ENCODE measurements at regions not wholly inside any gene's neighbourhood (a gene's known extent, or its start where the extent isn't known, plus 50 kb on each side); places are given as distances from the start of the nearest gene placed in this dataset.

DNA sequence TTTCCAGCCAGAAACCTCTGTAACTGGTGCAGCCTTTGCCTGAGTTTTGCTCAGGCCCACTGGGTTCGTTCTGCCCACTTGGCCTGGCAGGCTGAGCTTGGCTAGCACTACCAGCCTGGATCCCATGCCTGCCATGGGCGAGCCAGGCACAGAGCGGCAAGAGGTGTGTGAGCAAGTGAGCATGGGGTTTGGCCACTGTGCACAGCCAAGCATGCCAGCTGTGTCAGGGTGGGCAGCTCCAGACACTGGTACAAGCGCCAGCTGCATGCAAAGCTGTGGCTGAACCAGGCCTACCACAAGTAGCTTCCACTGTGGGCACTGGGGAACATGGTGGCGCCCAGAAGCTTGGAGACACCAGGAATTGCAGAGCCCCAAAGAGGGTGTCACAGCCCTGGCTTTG lies 56.3 kb upstream of the LDAH start:
- H3K36me3 Mint-ChIP-seq (ENCODE audit: unreplicated experiment) = peaks cover 2% of the 10 kb centered on the region
- no peaks in the 10 kb centered on the region for H3K4me1 Mint-ChIP-seq (ENCODE audit: unreplicated experiment)
- no peaks in the 10 kb centered on the region for H3K9me3 Mint-ChIP-seq (ENCODE audit: unreplicated experiment)
- TF ChIP-seq CTCF (IDR thresholded peaks at IDR 0.05) = no peak
- H3K4me3 Mint-ChIP-seq (ENCODE audit: unreplicated experiment) = no peak overlapping the region
- DNase-seq (ENCODE audit: extremely low spot score, unreplicated experiment) = no peak
- peaks cover 32% of the 10 kb centered on the region for H3K27me3 Mint-ChIP-seq (ENCODE audit: unreplicated experiment)
- H3K27ac Mint-ChIP-seq (ENCODE audit: unreplicated experiment) = no peak overlapping the region

- no peak for TF ChIP-seq CTCF (IDR thresholded peaks at IDR 0.05)
- DNase-seq (ENCODE audit: extremely low spot score, unreplicated experiment) = no peak
- H3K27me3 Mint-ChIP-seq (ENCODE audit: unreplicated experiment) = peaks cover 32% of the 10 kb centered on the region
- H3K9me3 Mint-ChIP-seq (ENCODE audit: unreplicated experiment) = no peaks in the 10 kb centered on the region
- no peaks in the 10 kb centered on the region for H3K36me3 Mint-ChIP-seq (ENCODE audit: unreplicated experiment)
- no peaks in the 10 kb centered on the region for H3K4me1 Mint-ChIP-seq (ENCODE audit: unreplicated experiment)
- H3K4me3 Mint-ChIP-seq (ENCODE audit: unreplicated experiment) = no peak overlapping the region
- H3K27ac Mint-ChIP-seq (ENCODE audit: unreplicated experiment) = no peak overlapping the region
Measured at GRCh38 chr2:20877960-20878359, 55.1 kb upstream of the LDAH start.

Data from osteocyte (in vitro differentiated cells).